ENCODE measurements at regions not wholly inside any gene's neighbourhood (a gene's known extent, or its start where the extent isn't known, plus 50 kb on each side); places are given as distances from the start of the nearest gene placed in this dataset.

DNA sequence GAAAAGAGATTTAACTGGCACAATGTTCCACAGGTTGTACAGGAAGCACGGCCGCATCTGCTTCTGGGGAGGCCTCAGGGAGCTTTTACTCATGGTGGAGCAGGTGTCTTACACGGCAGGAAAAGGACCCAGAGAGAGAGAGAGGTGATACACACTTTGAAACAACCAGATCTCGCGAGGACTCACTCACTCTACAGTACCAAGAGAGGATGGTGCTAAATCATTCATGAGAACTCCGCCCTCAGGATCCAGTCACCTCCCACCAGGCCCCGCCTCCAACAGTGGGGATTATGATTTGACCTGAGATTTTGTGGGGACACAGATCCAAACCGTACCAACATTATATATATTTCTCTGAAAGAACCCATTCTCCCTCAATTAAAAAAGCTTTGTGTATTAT lies 79.7 kb upstream of the DOCK10 start:
- TF ChIP-seq YY1 (IDR thresholded peaks at IDR 0.05; ENCODE audit: insufficient read depth, insufficient read length) (no peak), SUZ12 (IDR thresholded peaks at IDR 0.05; ENCODE audit: extremely low read depth, insufficient read depth, insufficient read length) (no peak)
